GM10266 (cell line): ENCODE measurements at regions not wholly inside any gene's neighbourhood (a gene's known extent, or its start where the extent isn't known, plus 50 kb on each side); places are given as distances from the start of the nearest gene placed in this dataset.

Source experiments
- DNase-seq: peaks from one replicate; pipeline ENCODE4 v3.0.0; 2012; ENCODE audit errors: extremely low spot score
- TF ChIP-seq, protein P1 (sequence below): IDR thresholded peaks from 2 replicates; pipeline ENCODE4 v1.5.1; 2012; ENCODE audit warnings: mild to moderate bottlenecking, low read depth; ENCODE audit not compliant: control insufficient read depth, insufficient read depth; ENCODE audit errors: missing control alignments

DNA sequence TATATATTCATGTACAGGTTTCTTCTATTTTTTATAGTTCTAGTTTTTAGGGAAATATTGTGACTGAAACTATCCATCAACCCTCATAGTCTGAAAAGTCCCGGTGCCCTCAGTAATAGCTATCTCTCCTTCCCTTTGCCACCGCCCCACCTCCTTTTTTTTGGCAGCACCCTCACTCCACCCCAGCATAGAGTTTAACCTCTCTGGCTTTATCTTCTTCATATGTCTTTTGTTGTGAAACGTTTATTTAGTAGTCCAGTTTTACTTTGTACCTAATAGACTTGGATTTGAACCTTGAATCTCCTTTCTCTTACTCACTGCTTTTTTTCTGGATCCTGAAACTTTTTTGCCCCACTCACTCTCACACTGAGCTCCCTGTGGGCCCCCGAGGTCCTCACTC, 109.5 kb downstream of the BBS10 start:
- TF ChIP-seq, protein P1, sequence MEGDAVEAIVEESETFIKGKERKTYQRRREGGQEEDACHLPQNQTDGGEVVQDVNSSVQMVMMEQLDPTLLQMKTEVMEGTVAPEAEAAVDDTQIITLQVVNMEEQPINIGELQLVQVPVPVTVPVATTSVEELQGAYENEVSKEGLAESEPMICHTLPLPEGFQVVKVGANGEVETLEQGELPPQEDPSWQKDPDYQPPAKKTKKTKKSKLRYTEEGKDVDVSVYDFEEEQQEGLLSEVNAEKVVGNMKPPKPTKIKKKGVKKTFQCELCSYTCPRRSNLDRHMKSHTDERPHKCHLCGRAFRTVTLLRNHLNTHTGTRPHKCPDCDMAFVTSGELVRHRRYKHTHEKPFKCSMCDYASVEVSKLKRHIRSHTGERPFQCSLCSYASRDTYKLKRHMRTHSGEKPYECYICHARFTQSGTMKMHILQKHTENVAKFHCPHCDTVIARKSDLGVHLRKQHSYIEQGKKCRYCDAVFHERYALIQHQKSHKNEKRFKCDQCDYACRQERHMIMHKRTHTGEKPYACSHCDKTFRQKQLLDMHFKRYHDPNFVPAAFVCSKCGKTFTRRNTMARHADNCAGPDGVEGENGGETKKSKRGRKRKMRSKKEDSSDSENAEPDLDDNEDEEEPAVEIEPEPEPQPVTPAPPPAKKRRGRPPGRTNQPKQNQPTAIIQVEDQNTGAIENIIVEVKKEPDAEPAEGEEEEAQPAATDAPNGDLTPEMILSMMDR = no peak
- no peak for DNase-seq

- no peak for DNase-seq
- TF ChIP-seq, protein P1 = no peak
Measured at GRCh38 chr12:76237086-76237701, 111.0 kb downstream of the BBS10 start.

GRCh38 chr12:76236640-76237039, 111.6 kb downstream of the BBS10 start:
- TF ChIP-seq, protein P1 = no peak
- no peak for DNase-seq

DNA sequence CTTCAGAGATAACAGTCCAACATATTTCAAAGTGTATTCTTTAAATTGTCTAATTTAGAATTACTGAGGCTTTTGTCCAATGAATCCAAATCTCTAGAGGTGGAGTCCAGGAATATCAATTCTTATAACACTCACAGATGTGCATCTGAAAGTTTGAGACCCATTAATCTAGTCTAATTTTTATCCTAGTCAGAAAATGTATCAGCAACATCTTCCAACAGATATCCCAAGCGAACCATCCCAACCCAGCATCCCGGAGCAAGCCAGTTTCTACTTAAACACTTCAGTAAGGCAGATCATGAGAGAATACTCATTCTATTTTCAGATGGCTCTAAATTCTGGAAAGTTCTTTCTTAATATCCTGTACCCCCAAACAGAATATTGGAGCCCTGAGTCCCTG, 113.5 kb downstream of the BBS10 start:
- TF ChIP-seq, protein P1 = no peak
- no peak for DNase-seq

GRCh38 chr12:76232013-76232412, 116.2 kb downstream of the BBS10 start:
- DNase-seq = no peak
- TF ChIP-seq, protein P1 = no peak

DNA sequence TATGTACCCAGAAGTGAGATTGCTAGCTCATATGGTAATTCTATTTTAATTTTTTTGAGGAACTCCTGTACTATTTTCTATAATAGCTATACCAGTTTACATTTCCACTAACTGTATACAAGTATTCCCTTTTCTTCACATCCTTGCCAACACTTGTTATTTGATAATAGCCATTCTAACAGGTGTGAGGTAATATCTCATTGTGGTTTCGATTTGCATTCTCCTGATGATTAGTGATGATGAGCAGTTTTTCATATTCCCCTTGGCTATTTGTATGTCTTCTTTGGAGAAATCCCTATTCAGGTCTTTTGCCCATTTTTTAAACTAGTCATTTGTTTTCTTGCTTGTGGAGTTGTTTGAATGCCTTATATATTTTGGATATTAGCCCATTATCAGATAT, 121.3 kb downstream of the BBS10 start:
- DNase-seq = no peak
- TF ChIP-seq, protein P1 = no peak

- TF ChIP-seq, protein P1 = no peak
Measured at GRCh38 chr12:76226397-76226796, 121.8 kb downstream of the BBS10 start.

More at GRCh38 chr12:76226397-76226796, 121.8 kb downstream of the BBS10 start:
- DNase-seq = no peak
